Activated CD4-positive, alpha-beta T cell treated with anti-CD3 and anti-CD28 coated beads, Interleukin-2, amount 50 U/mL, for 48 hours (primary cell): ENCODE measurements at regions not wholly inside any gene's neighbourhood (a gene's known extent, or its start where the extent isn't known, plus 50 kb on each side); places are given as distances from the start of the nearest gene placed in this dataset.
"Not testable (repeated sequence)": the region's sequence is repeated elsewhere in the genome, so short reads cannot be mapped to it uniquely, and the experiment has no call there.

Experiments used
- DNase-seq, 2 experiments: peaks; one replicate each; pipeline ENCODE4 v3.0.0-alpha.2; 2020

DNA sequence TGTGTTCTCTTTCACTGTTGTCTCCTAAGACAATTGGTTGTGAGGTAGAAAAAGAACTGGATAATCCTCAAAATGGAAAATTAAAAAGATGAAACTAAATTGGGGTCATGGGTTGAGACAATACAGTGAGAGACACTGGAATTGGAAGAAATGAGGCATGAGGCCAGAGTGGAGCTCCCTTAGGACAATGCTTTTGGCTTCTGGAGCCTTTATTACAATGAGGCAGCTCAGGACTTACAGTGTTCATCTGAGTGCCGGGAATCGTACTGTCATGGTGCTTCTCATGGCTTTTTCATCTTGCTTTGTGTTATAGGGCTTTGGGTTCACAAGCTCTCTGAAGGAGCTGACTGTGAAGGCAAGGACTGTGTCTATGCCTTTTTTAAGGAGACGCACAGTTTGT lies 293.5 kb downstream of the SOX2 start:
- DNase-seq, result no peak

DNA sequence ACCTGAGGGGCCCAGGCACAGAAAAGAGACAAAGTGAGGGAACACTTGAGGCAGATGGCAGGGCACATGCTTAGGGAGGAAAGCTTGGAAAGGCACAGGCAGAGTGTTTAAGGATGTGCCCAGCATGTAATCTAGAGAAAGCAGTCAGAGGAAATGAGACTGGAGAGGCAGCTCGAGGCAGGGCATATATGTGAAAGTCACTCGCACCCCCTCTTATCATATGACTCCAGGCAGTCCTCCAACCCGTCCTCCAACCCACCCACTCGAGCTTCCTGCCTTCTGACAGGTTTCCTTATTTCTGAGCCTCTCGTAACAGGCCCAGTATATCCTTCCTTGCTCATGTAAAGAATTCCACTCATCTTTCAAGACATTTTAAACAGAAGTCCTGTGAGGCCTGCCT lies 294.0 kb downstream of the SOX2 start:
- no peak for DNase-seq

DNA sequence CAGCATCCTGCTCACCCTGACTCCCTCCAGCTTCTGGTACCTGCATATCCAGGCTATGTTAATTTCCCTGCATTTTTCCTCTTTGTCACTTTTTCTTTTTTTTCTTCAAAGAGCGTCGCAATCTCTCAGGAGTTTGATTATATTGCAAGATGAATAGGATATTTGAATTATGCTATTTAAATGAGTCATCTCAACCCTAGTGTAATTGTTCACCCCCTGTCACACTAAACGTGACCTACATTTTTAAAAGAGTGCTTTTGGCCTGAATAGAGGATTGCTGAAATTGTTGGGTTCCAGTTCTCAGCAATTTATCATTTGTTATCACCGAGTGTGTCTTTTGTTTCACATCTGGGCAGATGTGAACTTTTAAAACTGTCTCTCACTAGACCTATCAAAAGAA lies 294.7 kb downstream of the SOX2 start:
- no peak for DNase-seq

DNA sequence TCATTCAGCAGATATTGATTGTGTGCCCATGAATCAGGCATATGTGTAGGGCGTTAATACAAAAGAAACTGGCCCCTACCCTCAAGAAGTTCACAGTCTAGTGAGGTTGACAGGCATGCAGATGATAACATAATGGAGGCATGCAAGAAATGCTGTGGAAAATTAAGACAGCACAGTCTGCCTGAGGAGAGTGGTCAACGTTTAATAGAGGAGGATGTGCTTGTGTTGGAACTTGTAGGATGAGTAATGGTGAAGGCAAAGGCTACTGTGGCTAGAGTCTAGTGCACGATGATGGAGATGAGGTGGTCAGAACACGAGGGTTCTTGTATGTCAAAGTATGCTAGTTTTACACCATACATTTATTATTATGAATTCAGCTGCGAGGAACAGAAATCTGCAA lies 295.7 kb downstream of the SOX2 start:
- DNase-seq, result no peak

DNA sequence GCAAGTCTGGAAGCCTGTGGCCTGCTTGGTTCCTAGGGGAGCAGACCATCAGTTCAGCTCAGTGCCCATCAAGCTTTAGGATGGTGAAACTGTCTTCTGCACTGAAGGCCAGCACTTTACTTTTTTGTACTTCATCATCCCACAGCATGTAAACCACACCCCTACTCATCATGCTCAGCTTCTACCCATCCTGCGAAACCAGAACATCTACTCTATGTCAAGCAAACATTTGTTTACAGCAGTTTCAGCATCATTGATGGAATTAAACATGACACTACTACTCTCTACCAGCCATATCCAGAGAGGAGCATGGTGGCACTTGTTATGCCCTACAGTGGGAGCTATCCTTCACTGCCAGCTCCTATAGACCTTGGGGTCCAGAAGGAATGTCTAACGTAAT lies 306.6 kb downstream of the SOX2 start:
- no peak for DNase-seq

DNA sequence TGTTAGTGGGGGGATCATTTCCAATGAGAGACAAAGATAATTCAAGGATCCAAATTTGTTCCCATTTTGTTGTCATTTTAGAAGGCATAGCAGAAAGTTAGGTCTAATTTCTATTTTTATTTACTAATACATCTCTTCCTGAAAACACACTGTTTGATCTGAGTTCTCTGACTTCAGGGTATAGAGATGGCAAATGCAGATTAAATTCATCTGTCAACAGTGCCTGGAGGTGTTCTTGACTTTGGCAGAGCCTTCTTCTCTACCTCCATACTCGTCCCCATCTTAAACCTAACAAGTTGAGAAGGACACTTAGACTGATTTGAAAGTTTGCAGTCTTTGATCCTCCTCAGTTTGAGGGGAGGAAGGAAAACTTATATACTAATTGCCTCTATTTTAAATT lies 308.2 kb downstream of the SOX2 start:
- DNase-seq, result no peak

DNA sequence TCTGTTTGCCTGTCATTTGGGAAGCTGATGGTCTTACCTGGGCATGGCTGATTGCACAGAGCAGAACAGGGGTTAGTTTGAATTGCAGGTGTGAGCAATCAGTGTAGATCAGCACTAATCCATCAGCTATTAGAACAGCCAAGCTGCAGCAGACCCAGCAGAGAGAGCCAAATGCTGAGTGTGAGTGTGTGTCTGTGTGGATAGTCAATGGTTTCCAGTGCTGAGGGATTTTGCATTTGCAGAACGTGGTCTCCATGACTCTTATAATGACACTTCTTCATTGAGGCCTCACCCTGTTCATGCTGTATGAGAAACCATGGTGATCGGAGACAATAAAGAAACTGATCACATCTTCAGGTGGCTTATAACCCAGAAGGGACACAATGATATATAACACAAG lies 312.1 kb downstream of the SOX2 start:
- no peak for DNase-seq

DNA sequence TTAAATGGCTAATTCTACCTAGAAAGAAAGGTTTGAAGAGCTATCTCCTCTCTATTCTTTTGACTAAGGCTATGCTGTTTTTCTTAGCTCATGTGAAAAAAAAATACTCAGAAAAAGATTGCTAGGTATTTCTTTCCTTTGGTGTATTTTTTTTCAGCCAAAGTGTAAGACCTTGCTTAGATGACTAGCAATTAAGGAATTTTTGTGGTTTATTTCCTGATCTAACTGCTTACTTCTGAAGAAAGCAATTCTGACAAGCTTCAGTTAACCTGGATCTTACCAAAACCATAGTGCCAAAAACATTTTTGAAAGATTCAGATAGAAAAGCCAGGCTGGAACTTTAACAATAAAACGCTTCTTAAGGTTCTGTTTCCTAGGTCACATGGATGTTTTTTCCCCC lies 315.6 kb downstream of the SOX2 start:
- no peak for DNase-seq

DNA sequence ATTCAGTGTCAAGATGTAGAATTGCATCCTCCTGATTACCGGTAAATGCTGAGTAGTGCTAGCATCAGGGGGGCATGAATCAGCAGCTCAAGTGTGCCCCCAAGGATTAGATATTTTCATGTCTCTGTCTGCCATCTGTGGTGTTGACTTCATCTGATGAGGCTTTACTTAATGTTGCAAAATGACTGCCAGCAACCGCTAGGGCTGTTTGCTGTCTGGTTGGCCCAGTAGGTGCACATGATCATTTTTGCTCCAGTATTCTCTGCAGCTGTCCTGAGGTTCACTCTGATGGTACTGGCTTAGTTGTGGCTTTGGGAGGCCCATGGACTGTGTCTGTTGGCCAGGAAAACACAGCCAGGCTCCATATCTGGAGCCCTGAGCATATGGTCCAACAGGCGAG lies 316.4 kb downstream of the SOX2 start:
- DNase-seq, result no peak

DNA sequence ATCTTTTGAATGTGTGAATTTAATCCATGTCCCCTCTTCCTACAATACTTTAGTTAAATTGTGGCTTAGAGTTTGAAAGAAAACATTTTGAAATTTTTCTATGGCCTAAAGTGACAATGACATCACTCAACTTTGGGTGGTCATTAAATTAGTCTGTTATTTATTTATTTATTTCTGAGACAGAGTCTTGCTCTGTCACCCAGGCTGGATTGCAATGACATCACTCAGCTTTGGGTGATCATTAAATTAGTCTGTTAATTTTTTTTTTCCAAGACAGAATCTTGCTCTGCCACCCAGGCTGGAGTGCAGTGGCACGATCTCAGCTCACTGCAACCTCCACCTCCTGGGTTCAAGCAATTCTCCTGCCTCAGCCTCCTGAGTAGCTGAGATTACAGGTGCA lies 322.5 kb downstream of the SOX2 start:
- not testable (repeated sequence) for DNase-seq

DNA sequence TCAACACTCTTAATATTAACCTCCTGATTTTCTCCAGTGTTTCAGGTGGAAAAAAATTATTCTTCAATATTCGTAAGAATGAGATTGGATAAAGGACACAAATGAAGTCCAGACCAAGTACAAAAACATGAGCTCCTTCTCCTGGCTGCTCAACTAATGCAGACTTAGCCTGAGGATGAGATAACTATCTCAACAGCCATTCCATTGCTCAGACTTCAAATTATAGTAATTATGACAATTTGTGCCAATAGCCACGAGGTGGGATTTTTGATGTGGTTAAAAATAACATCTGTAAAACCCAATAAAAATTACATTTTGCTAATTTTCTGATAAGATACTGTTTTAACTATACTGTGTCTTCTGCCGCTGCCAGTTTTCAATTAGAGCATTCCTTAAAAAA lies 323.6 kb downstream of the SOX2 start:
- no peak for DNase-seq

DNA sequence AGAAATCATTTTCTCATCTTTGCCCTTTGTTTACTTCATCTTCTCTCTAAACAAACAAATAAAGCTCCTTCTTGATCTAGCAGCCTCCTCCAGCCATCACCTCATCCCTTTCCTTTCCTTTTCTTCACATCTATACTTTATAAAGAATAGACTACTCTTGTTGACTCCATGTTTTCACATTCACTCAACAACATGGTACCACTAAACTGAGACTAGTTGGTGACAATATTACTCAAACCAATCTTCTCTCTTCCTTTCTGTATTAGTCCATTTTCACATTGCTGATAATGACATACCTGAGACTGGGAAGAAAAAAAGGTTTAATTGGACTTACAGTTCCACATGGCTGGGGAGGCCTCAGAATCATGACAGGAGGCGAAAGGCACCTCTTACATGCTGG lies 324.7 kb downstream of the SOX2 start:
- DNase-seq, result no peak

DNA sequence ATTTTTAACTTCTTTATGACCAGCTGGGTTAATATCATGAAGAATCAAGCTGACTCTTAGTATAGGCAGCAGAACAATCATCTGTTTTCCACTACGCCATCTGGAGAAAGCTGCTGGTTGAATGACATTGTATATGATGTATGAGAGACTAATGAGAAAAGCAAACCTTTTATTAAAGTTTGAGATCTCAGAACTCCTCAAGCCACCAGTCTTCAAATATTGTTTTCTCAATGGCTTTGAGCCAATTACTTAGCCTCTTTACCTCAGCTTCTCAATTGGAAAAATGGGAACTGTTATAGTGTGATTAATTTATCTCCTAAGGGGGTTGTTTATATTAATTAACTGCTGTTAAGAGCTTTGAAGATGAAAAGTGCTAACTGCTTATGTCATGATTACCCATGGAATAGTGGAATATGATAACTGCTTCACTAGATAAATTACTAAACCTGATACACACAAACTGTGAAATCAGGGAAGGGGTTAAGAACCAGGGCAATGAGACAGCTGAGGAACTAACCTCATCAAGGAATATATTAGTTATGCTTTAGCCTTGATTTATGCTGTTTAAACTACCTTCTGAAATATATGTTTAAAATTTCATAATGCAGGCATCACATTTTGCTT lies 330.1 kb downstream of the SOX2 start:
- no peak for DNase-seq

DNA sequence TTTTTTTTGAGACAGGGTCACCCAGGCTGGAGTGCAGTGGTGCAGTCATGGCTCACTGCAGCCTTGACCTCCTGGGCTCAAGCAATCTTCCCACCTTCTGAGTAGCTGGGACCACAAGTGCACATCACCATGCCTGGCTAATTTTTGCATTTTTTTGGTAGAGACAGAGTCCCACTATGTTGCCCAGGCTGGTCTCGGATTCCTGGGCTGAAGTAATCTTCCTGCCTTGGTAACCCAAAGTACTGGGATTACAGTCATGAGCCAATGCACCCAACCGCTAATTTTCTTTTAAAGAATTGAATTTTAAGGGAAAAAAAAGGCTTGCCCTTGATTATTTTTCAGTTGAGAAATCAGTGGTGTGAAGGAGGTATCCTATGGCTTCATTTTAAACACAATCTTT lies 334.0 kb downstream of the SOX2 start:
- DNase-seq, result no peak

DNA sequence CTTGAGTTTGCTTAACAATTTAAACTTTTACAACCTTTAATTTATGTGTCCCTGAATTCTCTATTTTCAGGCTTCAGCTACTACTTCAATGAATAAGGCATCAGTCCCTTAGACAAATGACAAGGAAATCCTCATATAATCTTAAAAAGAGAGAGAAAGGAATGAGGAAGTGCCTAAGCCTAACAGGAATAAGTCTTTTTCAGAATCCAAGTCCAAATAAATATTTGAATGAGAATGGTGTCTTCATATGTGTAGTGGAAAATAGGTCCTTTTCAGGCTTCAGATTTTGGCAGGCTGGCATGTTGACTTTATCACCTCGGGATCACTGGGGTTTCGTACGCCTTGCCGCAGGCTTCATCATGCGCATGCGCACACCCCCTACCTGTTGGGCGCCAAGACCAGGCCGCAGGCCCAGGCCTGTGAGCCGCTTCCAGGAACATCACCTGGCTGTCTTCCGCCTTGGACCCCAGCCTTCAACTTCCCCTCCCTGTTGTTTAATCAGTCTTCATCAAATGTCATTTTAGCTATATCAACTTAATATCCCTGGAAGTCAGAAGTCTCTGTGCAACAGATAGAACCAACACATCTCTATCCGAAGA lies 334.5 kb downstream of the SOX2 start:
- no peak for DNase-seq

DNA sequence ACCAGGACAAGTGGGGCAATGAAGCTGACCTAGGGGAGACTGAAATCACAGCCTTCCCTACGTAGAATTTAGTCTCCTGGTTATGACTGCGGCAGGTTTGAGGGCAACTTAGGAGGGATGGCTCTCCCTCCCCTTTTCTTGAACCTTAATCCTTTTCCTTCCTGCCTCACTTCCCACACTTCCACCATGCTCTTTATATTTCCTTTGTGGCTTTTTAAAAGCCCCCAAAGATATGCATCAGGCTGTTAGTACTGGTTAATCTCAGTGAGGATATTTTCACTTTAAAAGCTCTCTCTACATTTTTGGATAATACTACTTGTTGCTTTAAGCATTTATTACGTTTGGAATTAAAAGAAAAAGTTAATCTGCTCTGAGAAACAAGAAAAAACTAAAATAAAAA lies 339.2 kb downstream of the SOX2 start:
- no peak for DNase-seq

DNA sequence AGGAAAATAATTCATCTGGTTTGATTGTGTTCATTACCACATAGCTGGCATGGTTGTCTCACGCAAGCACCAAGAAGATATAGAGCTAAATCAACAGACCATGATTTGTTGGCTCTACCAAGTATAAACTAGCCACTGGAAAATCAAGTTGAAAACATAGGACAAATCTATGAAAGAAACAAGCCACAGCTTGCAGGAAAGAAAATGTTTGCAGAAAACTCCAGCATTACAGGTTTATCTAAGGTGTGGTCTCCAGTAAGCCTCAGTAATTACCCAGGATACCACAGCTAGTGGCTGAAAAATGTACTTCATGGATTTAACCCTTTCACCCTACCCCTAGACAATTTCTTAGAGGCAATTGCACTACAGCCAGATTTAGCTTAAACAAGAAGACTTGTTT lies 340.6 kb downstream of the SOX2 start:
- no peak for DNase-seq

DNA sequence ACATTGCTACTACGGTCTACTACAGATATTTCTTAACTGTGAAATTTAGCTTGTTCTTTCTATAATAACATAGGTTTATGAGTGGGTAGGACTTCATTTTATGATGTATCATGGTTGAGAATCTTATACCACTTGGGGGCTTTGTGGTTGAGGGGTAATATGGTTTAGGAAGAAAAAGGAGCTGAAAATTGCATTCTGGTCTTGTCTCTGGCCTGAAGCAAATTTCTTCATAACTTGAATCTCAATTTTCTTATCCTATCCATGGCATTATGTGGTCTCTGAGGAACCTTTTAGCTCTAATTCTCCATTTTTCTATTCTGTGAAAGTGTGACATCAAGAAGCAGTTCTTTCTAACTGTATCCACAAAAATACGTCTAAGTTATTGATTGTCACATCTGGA lies 341.0 kb downstream of the SOX2 start:
- DNase-seq, result no peak

DNA sequence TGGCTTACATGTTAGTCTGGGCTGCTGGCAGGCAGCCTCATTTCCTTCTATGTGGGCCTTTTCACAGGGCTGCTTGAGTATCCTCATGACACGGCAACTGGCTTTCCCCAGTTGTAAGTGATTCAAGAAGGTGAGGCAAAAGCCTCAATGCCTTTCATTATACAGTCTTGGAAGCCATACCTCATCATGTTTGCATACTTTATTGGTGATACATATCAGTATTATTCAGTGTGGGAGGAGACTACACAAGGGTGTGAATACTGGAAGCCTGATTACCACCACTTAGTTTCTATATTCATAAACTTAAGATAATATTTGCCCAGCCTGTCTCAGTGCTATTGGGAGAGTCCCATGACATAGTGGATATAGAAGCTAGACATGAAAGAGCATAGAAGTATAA lies 346.8 kb downstream of the SOX2 start:
- no peak for DNase-seq

DNA sequence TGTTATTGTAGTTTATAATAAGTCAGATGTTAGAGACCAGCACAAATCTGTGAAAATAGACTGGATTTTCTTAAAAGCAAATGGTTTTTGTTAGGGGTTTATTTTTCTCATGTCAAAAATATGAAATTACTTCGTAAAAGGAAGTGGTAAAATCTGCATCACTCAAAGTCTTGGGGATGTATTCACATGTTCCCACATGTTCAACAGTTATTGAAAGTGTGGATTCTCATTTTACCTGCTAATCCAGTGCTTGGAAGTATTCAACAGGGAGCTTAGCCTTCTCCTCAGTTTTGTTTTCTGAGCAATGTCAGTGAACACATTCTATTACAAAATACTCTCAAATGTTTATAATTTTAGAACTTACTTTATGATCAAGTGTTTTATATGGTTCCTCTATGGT lies 352.0 kb downstream of the SOX2 start:
- no peak for DNase-seq

DNA sequence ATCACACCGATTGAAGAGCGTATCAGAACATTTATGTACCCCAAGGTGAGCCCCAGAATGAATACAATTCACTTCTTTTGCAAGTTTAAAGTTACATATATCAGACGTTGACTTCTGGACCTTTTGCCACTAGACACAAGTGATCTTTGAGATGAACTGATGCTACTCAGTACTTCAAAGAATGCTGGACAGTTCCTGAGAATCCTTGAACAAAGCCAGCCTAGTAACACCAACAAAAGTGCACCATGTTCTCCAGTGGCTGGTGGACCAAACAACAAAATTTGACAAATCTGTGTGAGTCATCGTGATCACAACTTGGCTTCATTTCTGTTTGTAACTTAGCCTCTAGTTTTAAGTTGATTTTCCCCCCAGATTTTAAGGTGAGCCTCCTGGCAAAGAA lies 355.7 kb downstream of the SOX2 start:
- DNase-seq, result no peak

DNA sequence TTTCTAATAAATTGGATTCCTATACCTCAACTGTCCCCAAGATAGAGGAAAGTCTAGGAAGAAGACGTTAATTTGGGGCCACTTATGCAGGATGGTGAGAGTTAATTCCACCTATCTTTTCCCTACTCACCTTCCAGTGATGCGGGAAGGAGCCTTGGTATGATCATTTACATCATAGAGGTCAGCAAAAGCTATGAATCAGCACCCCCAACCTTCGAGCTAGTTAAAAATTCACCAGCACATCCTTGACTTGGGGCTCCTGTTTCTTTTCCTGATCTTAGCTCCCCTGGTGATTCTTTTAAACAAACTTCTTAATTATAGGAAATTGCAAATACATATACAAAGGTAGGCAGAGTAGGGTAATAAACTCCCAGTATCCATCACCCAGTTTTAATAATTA lies 366.6 kb downstream of the SOX2 start:
- no peak for DNase-seq

DNA sequence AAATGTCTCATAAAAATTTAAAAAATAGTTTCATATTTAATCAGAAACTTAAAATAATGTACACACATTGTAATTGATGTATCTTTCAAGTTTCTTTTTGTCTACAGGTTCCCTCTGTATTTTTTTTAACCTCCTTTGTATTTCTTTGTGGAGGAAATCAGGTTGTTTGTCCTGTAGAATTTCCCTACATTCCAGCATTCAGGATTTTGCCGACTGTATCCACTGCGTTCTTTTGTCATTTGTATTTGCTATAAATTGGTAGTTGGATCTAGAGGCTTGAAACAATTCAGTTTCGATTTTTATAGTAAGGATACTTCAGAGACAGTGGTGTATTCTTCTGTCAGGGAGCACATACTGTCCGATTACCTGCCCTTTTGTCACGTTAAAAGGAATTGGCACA lies 367.2 kb downstream of the SOX2 start:
- no peak for DNase-seq

DNA sequence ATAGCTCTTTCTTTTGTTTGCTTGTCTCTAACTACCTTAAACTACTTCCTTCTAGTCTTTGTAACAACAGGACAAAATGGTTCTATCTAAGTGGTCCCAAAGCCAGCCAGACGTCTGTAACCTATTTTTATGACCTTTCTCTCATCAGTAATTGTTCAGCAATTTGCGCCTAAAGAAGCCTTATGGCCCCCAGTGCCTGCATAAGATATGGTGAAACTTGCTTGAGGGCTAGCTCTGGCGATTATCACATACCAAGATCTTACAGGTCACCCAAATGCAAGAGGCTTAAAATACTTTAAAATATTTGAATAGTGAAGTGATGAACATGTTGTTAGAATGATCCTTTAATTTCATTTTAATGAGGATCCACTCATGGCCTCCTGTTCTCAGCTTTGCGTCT lies 369.4 kb downstream of the SOX2 start:
- no peak for DNase-seq

DNA sequence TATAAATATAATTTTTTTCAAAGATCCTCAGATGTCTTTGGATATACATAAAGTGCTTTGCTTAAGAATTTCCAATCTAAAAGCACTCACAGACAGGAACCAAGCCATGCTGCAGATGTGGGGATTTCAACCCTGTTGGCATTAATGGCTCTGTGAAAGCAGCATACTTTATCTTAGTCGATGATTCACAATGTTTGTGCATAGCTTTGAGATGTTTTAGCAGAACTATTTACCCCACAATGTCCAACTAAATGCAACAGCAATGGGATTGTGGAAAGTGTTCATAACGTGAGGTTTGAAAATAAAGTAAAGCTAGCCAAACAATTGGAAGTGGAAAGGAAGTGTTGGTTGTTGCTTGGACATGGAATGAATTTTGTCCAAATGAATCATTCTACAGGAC lies 371.4 kb downstream of the SOX2 start:
- no peak for DNase-seq
